Stimulated activated CD4-positive, alpha-beta T cell treated with anti-CD3 and anti-CD28 coated beads, Interleukin-15, amount 100 ng/mL, for 48 hours (primary cell): ENCODE measurements at regions not wholly inside any gene's neighbourhood (a gene's known extent, or its start where the extent isn't known, plus 50 kb on each side); places are given as distances from the start of the nearest gene placed in this dataset.

Experiments used
- DNase-seq, 2 donors: peaks; one replicate each; pipeline ENCODE4 v3.0.0-alpha.2; 2020; ENCODE audit warnings: low read depth in 2 of 2

- DNase-seq = no peak
Observed at GRCh38 chr12:12016284-12017100, 54.2 kb upstream of the BCL2L14 start.

GRCh38 chr12:12017135-12017581 is 53.6 kb upstream of the BCL2L14 start:
- DNase-seq = no peak

GRCh38 chr12:12017798-12018197 is 52.9 kb upstream of the BCL2L14 start:
- no peak for DNase-seq

GRCh38 chr12:12018454-12018853 is 52.3 kb upstream of the BCL2L14 start:
- DNase-seq = no peak

GRCh38 chr12:12019881-12020280 is 50.9 kb upstream of the BCL2L14 start:
- no peak for DNase-seq

- DNase-seq = no peak
Observed at GRCh38 chr12:12020762-12021161, 50.0 kb upstream of the BCL2L14 start.
